Neuronal stem cell (in vitro differentiated cells): ENCODE measurements at regions not wholly inside any gene's neighbourhood (a gene's known extent, or its start where the extent isn't known, plus 50 kb on each side); places are given as distances from the start of the nearest gene placed in this dataset.

Source experiments
- DNase-seq: peaks from one replicate; pipeline ENCODE4 v3.0.0-alpha.2; 2013; ENCODE audit warnings: low spot score
- H2AFZ ChIP-seq: one replicate; pipeline ENCODE4 v1.6.1; 2013; ENCODE audit warnings: mild to moderate bottlenecking, low read length, inconsistent platforms
- H2AK5ac ChIP-seq: 2 replicates; pipeline ENCODE4 v1.6.1; 2013; ENCODE audit warnings: low read depth, mild to moderate bottlenecking, inconsistent platforms, low read length, moderate library complexity, mixed read lengths
- H2BK120ac ChIP-seq: 2 replicates; pipeline ENCODE4 v1.6.1; 2013; ENCODE audit warnings: low read depth, mild to moderate bottlenecking, inconsistent platforms, low read length, moderate library complexity, mixed read lengths
- H2BK12ac ChIP-seq: one replicate; pipeline ENCODE4 v1.6.1; 2013; ENCODE audit warnings: low read length, inconsistent platforms
- H2BK15ac ChIP-seq: 2 replicates; pipeline ENCODE4 v1.6.1; 2013; ENCODE audit warnings: mild to moderate bottlenecking, low read length, inconsistent platforms, mixed read lengths
- H2BK5ac ChIP-seq: one replicate; pipeline ENCODE4 v1.6.1; 2013; ENCODE audit warnings: inconsistent platforms, mild to moderate bottlenecking, low read length, moderate library complexity
- H3K14ac ChIP-seq: one replicate; pipeline ENCODE4 v1.6.1; 2013; ENCODE audit warnings: low read length, inconsistent platforms
- H3K18ac ChIP-seq: 2 replicates; pipeline ENCODE4 v1.6.1; 2013; ENCODE audit warnings: low read length, inconsistent platforms
- H3K23ac ChIP-seq: 2 replicates; pipeline ENCODE4 v1.6.1; 2013; ENCODE audit warnings: low read depth, mild to moderate bottlenecking, mixed read lengths, low read length, inconsistent platforms; ENCODE audit not compliant: poor library complexity
- H3K27ac ChIP-seq: replicated peaks from 3 replicates; pipeline ENCODE4 v1.5.1; 2013; ENCODE audit warnings: low read length, inconsistent platforms
- H3K27me3 ChIP-seq, 3 experiments: 2 replicates each; pipeline ENCODE4 v1.6.1; 2013; ENCODE audit warnings: low read length in 3 of 3, mild to moderate bottlenecking in 2 of 3, inconsistent platforms in 1 of 3, low read depth in 1 of 3, mixed read lengths in 1 of 3, moderate library complexity in 1 of 3; ENCODE audit not compliant: control insufficient read depth in 3 of 3, insufficient read depth in 3 of 3
- H3K36me3 ChIP-seq, 2 donors: replicated peaks in 1 of 2; 2 replicates each; pipeline ENCODE4 v1.6.1; 2013; ENCODE audit warnings: low read length in 2 of 2; ENCODE audit not compliant: control insufficient read depth in 2 of 2, insufficient read depth in 2 of 2
- H3K4ac ChIP-seq: 2 replicates; pipeline ENCODE4 v1.6.1; 2013; ENCODE audit warnings: inconsistent platforms, mild to moderate bottlenecking, low read length, moderate library complexity
- H3K4me1 ChIP-seq, 2 donors: 1 replicate in 1 of 2; 2 replicates in 1 of 2; pipeline ENCODE4 v1.6.1; 2013; ENCODE audit warnings: low read length in 2 of 2, low read depth in 1 of 2; ENCODE audit not compliant: control insufficient read depth in 2 of 2, insufficient read depth in 1 of 2
- H3K4me2 ChIP-seq: one replicate; pipeline ENCODE4 v1.6.1; 2013; ENCODE audit warnings: mild to moderate bottlenecking, low read length, inconsistent platforms; ENCODE audit not compliant: insufficient read depth, poor library complexity, severe bottlenecking
- H3K4me3 ChIP-seq, 2 donors: 2 replicates each; pipeline ENCODE4 v1.5.1; 2013; ENCODE audit warnings: low read length in 2 of 2, mild to moderate bottlenecking in 2 of 2, inconsistent platforms in 1 of 2, moderate library complexity in 1 of 2
- H3K79me1 ChIP-seq: one replicate; pipeline ENCODE4 v1.6.1; 2013; ENCODE audit warnings: low read depth, mild to moderate bottlenecking, inconsistent platforms, low read length, moderate library complexity
- H3K9ac ChIP-seq: one replicate; pipeline ENCODE4 v1.6.1; 2013; ENCODE audit warnings: mild to moderate bottlenecking, low read depth, low read length, inconsistent platforms; ENCODE audit not compliant: poor library complexity
- H3K9me3 ChIP-seq, 2 donors: replicated peaks in 1 of 2; 2 replicates each; pipeline versions ENCODE3 to v1.6.1; 2013; ENCODE audit warnings: low read length in 2 of 2, mild to moderate bottlenecking in 2 of 2, inconsistent platforms in 1 of 2, low read depth in 1 of 2, mixed read lengths in 1 of 2, moderate library complexity in 1 of 2; ENCODE audit not compliant: control insufficient read depth in 2 of 2, insufficient read depth in 1 of 2
- H4K8ac ChIP-seq: one replicate; pipeline ENCODE4 v1.6.1; 2013; ENCODE audit warnings: low read depth, mild to moderate bottlenecking, inconsistent platforms, low read length, moderate library complexity
- H4K91ac ChIP-seq: one replicate; pipeline ENCODE4 v1.6.1; 2013; ENCODE audit warnings: low read length, low read depth, mild to moderate bottlenecking, inconsistent platforms; ENCODE audit not compliant: poor library complexity
- WGBS, 2 donors: extraction: QIAGEN DNeasy Blood & Tissue Kit; methylation state at CpG; one replicate each; pipeline ENCODE4 v1.1.7; 2013; ENCODE audit warnings: missing lambda C conversion rate in 2 of 2, mixed read lengths in 1 of 2; ENCODE audit not compliant: insufficient read length in 2 of 2, insufficient replicate concordance in 1 of 2; ENCODE audit errors: extremely low coverage in 2 of 2; 5-methylcytosine and 5-hydroxymethylcytosine counted together

DNA sequence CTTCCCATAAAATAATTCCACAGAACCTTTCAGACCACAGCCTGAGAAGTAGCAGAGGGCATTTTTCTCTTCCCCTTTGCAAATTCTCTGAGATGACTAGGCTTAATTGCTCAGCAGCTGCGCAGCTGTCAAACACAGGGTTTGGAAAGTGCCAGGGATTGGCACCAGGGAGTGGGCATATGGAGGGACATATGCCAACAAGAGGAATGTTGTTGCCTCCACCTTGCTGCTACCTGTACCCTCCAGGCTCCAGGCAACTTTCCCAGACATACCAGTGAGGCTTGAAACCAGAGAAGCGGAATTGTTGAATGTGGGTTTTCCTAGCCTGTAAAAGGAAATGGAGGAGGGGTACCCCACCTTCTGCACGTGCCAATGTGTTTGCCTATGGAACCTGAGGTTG, 256.2 kb upstream of the GPR101 start:
- H3K9ac ChIP-seq = no peak overlapping the region
- H3K18ac ChIP-seq = no peak overlapping the region
- no peak overlapping the region for H2AFZ ChIP-seq
- no peak overlapping the region for H2BK120ac ChIP-seq
- H3K79me1 ChIP-seq = no peaks in the 10 kb centered on the region
- H2AK5ac ChIP-seq = no peak overlapping the region
- no peak overlapping the region for H2BK12ac ChIP-seq
- H2BK5ac ChIP-seq = no peak overlapping the region
- no peak overlapping the region for H3K14ac ChIP-seq
- no peak overlapping the region for H4K8ac ChIP-seq
- H3K9me3 ChIP-seq = no peaks in the 10 kb centered on the region
- H3K27me3 ChIP-seq = no peaks in the 10 kb centered on the region
- no CpG with 5 or more reads among the region's 3 CpGs for WGBS, 2 donors
- no peak overlapping the region for H3K23ac ChIP-seq
- DNase-seq = no peak
- no peaks in the 10 kb centered on the region for H3K4me1 ChIP-seq
- no peak overlapping the region for H4K91ac ChIP-seq
- no peaks in the 10 kb centered on the region for H3K36me3 ChIP-seq
- H3K4me3 ChIP-seq = no peak overlapping the region
- no peak overlapping the region for H3K27ac ChIP-seq
- H3K4me2 ChIP-seq = no peak overlapping the region
- no peak overlapping the region for H2BK15ac ChIP-seq
- no peak overlapping the region for H3K4ac ChIP-seq

DNA sequence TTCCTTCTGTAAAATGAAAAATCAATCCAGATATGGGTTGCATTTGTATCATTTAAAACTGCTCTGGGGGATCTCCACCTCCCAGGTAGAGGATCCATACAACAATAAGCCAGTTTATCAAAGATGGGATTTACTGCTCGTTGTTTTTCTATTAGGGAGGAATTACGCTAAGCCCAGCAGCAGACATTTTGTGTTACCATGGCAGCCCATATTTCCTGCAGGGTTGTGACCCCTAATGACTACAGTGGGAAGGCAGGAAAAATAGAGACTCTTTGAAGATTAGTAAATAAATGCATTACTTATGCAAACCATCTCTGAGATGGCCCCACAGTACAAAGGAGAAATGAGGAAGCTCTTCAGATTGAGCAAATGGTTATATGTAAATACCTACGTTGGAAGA, 253.4 kb upstream of the GPR101 start:
- no peak overlapping the region for H3K23ac ChIP-seq
- no peak overlapping the region for H2AFZ ChIP-seq
- H3K9me3 ChIP-seq = no peaks in the 10 kb centered on the region
- H4K8ac ChIP-seq = no peak overlapping the region
- no peak overlapping the region for H3K9ac ChIP-seq
- no peak overlapping the region for H3K14ac ChIP-seq
- H2BK5ac ChIP-seq = no peak overlapping the region
- no peak overlapping the region for H3K18ac ChIP-seq
- H3K79me1 ChIP-seq = no peaks in the 10 kb centered on the region
- no peak overlapping the region for H3K4ac ChIP-seq
- no peak overlapping the region for H3K4me2 ChIP-seq
- H3K27me3 ChIP-seq = no peaks in the 10 kb centered on the region
- no peak overlapping the region for H3K4me3 ChIP-seq
- no peak overlapping the region for H2BK120ac ChIP-seq
- H3K4me1 ChIP-seq = no peaks in the 10 kb centered on the region
- no peak overlapping the region for H2BK15ac ChIP-seq
- DNase-seq = no peak
- no peak overlapping the region for H3K27ac ChIP-seq
- H4K91ac ChIP-seq = no peak overlapping the region
- WGBS, 2 donors = no CpG with 5 or more reads among the region's 3 CpGs
- no peak overlapping the region for H2BK12ac ChIP-seq
- H3K36me3 ChIP-seq = no peaks in the 10 kb centered on the region
- no peak overlapping the region for H2AK5ac ChIP-seq

DNA sequence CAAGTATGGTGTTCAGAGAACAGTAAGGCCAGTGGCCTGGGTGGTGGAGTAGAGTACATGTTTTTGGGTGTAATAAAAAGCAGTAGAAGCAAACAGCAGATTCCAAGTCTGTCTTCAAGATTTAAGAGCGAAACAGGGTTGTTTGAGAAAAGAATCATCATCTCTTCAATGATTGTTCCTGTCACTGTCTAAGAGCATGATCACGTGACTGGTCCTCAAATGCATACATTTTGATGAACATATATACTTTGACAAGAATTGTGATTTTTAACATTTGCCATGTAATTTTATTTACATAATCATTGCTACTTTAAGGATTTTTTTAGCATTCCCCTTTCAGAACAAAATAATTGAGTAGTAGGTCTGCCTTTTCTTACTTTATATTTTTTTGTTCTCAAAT, 252.6 kb upstream of the GPR101 start:
- WGBS, 2 donors = no CpG with 5 or more reads among the region's 2 CpGs

DNA sequence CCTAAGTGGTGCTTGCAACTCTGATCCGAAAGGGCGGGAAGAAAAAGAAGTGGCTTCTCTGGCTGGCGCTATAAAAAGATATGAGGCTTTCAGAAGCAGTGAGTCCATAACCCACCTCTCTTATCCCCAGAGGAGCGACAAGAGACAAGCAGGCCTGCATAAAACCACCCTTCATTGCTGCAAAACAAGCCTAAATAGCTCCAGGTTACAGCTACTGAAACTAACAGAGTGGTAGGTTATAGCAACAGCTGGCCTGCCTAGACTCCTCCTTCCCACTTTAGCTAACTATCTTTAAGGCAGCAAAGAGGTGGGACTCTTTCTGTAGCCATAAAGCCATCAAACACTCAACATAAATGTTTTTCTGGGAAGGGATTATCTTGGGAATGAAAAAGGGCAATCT, 245.0 kb upstream of the GPR101 start:
- no peaks in the 10 kb centered on the region for H3K9me3 ChIP-seq
- H2BK120ac ChIP-seq = no peak overlapping the region
- no peak overlapping the region for H2BK12ac ChIP-seq
- H3K4me3 ChIP-seq = no peak overlapping the region
- H3K27me3 ChIP-seq = peaks cover 0 to 3% (median 0%) of the 10 kb centered on the region in 3 experiments
- no peak for DNase-seq
- H4K8ac ChIP-seq = no peak overlapping the region
- no peak overlapping the region for H2AFZ ChIP-seq
- H3K23ac ChIP-seq = no peak overlapping the region
- H3K4me2 ChIP-seq = no peak overlapping the region
- H2BK5ac ChIP-seq = no peak overlapping the region
- no peak overlapping the region for H3K27ac ChIP-seq
- no peaks in the 10 kb centered on the region for H3K36me3 ChIP-seq
- H3K4me1 ChIP-seq = no peaks in the 10 kb centered on the region
- no peak overlapping the region for H3K14ac ChIP-seq
- H4K91ac ChIP-seq = no peak overlapping the region
- H3K18ac ChIP-seq = no peak overlapping the region
- H3K79me1 ChIP-seq = no peaks in the 10 kb centered on the region
- H3K4ac ChIP-seq = no peak overlapping the region
- no CpG with 5 or more reads among the region's 4 CpGs for WGBS, 2 donors
- H2AK5ac ChIP-seq = no peak overlapping the region
- H2BK15ac ChIP-seq = no peak overlapping the region
- H3K9ac ChIP-seq = no peak overlapping the region

More for the DNA sequence above, 252.6 kb upstream of the GPR101 start:
- no peak overlapping the region for H4K8ac ChIP-seq
- H2BK15ac ChIP-seq = no peak overlapping the region
- no peak overlapping the region for H3K18ac ChIP-seq
- no peak overlapping the region for H4K91ac ChIP-seq
- H2BK120ac ChIP-seq = no peak overlapping the region
- H3K9me3 ChIP-seq = no peaks in the 10 kb centered on the region
- no peak overlapping the region for H2BK5ac ChIP-seq
- no peak overlapping the region for H3K4me2 ChIP-seq
- no peak overlapping the region for H3K23ac ChIP-seq
- H3K27me3 ChIP-seq = no peaks in the 10 kb centered on the region
- no peak overlapping the region for H2AFZ ChIP-seq
- no peaks in the 10 kb centered on the region for H3K36me3 ChIP-seq
- no peaks in the 10 kb centered on the region for H3K79me1 ChIP-seq
- no peak overlapping the region for H3K9ac ChIP-seq
- H3K4ac ChIP-seq = no peak overlapping the region
- H2AK5ac ChIP-seq = no peak overlapping the region
- H3K14ac ChIP-seq = no peak overlapping the region
- no peak for DNase-seq
- no peak overlapping the region for H3K27ac ChIP-seq
- H2BK12ac ChIP-seq = no peak overlapping the region
- no peaks in the 10 kb centered on the region for H3K4me1 ChIP-seq
- no peak overlapping the region for H3K4me3 ChIP-seq
